Neural cell (in vitro differentiated cells): ENCODE measurements at regions not wholly inside any gene's neighbourhood (a gene's known extent, or its start where the extent isn't known, plus 50 kb on each side); places are given as distances from the start of the nearest gene placed in this dataset.

Experiments used
- H2AFZ ChIP-seq: fragments of 200-600, 300-800 bp; sonication (generic), shearing (Covaris generic); 2 replicates; pipeline ENCODE4 v1.6.0; 2014; ENCODE audit warnings: low read depth, mild to moderate bottlenecking, antibody characterized with exemption, low read length, moderate library complexity
- H3F3A ChIP-seq: fragments of 200-600 bp; shearing (Covaris generic); 2 replicates; pipeline ENCODE4 v1.6.1; 2016; ENCODE audit warnings: mild to moderate bottlenecking, moderate library complexity, mixed read lengths, antibody characterized with exemption, low read length; ENCODE audit not compliant: insufficient read depth, poor library complexity, severe bottlenecking
- H3K27ac ChIP-seq: fragments of 200-600, 300-800 bp; sonication (generic), shearing (Covaris generic); 2 replicates; pipeline ENCODE4 v1.5.1; 2014; ENCODE audit warnings: mild to moderate bottlenecking, low read length, moderate library complexity
- H3K27me3 ChIP-seq: fragments of 300-800, 200-600 bp; sonication (generic), shearing (Covaris generic); 2 replicates; pipeline ENCODE4 v1.6.0; 2014; ENCODE audit warnings: mild to moderate bottlenecking, low read depth, low read length, moderate library complexity; ENCODE audit not compliant: insufficient read depth
- H3K36me3 ChIP-seq: fragments of 300-800, 200-600 bp; sonication (generic), shearing (Covaris generic); 2 replicates; pipeline ENCODE4 v1.5.1; 2014; ENCODE audit warnings: mild to moderate bottlenecking, antibody characterized with exemption, low read length, moderate library complexity; ENCODE audit not compliant: insufficient read depth
- H3K4me2 ChIP-seq: fragments of 300-800, 200-600 bp; sonication (generic), shearing (Covaris generic); 2 replicates; pipeline ENCODE4 v1.6.0; 2014; ENCODE audit warnings: mild to moderate bottlenecking, low read length
- H3K4me3 ChIP-seq: fragments of 300-800, 200-600 bp; sonication (generic), shearing (Covaris generic); 2 replicates; pipeline ENCODE4 v1.5.1; 2014; ENCODE audit warnings: mild to moderate bottlenecking, low read length, moderate library complexity
- H3K79me2 ChIP-seq: fragments of 200-600 bp; shearing (Covaris generic); replicated peaks from 2 replicates; pipeline ENCODE4 v1.6.0; 2014; ENCODE audit warnings: mild to moderate bottlenecking, low read length, moderate library complexity; ENCODE audit not compliant: insufficient read depth
- H3K9ac ChIP-seq: fragments of 300-800, 200-600 bp; sonication (generic), shearing (Covaris generic); 2 replicates; pipeline ENCODE4 v1.6.1; 2016; ENCODE audit warnings: mild to moderate bottlenecking, low read length, mixed read lengths
- H3K9me2 ChIP-seq: fragments of 200-600 bp; shearing (Covaris generic); 2 replicates; pipeline ENCODE4 v1.6.1; 2016; ENCODE audit warnings: mild to moderate bottlenecking, low read length, mixed read lengths; ENCODE audit not compliant: insufficient read depth
- H3K9me3 ChIP-seq: fragments of 200-600, 300-800 bp; sonication (generic), shearing (Covaris generic); 2 replicates; pipeline ENCODE4 v1.6.1; 2016; ENCODE audit warnings: mild to moderate bottlenecking, mixed run types, low read length, moderate library complexity, mixed read lengths
- H4K20me1 ChIP-seq: fragments of 200-600 bp; shearing (Covaris generic); 2 replicates; pipeline ENCODE4 v1.6.1; 2016; ENCODE audit warnings: mild to moderate bottlenecking, mixed run types; ENCODE audit not compliant: insufficient read depth
- EP300 ChIP-seq: fragments of 450-650 bp; conservative IDR thresholded peaks from 2 replicates; pipeline ENCODE4 v1.6.1; 2014; ENCODE audit warnings: antibody characterized with exemption, mild to moderate bottlenecking, moderate library complexity; ENCODE audit not compliant: poor library complexity, severe bottlenecking
- EZH2 ChIP-seq: fragments of 200-600, 300-800 bp; shearing (Covaris generic), sonication (generic); IDR thresholded peaks from 2 replicates; pipeline ENCODE4 v1.6.1; 2014; ENCODE audit warnings: antibody characterized with exemption, low read length, borderline replicate concordance, mild to moderate bottlenecking; ENCODE audit not compliant: insufficient read depth, poor library complexity, severe bottlenecking
- MXI1 ChIP-seq: fragments of 450-650 bp; conservative IDR thresholded peaks from 2 replicates; pipeline ENCODE4 v1.6.1; 2014; ENCODE audit warnings: antibody characterized with exemption, mild to moderate bottlenecking; ENCODE audit not compliant: poor library complexity, severe bottlenecking
- POLR2AphosphoS5 ChIP-seq: IDR thresholded peaks from 2 replicates; pipeline ENCODE4 v1.6.1; 2012
- RAD21 ChIP-seq: fragments of 450-650 bp; conservative IDR thresholded peaks from 2 replicates; pipeline ENCODE4 v1.6.1; 2014; ENCODE audit warnings: antibody characterized with exemption, mild to moderate bottlenecking, moderate library complexity
- SMC3 ChIP-seq: fragments of 450-650 bp; conservative IDR thresholded peaks from 2 replicates; pipeline ENCODE4 v1.6.1; 2014; ENCODE audit warnings: antibody characterized with exemption, mild to moderate bottlenecking, moderate library complexity; ENCODE audit not compliant: poor library complexity
- TAF1 ChIP-seq: IDR thresholded peaks from 2 replicates; pipeline ENCODE4 v1.6.1; 2012; ENCODE audit warnings: low read depth
- TF ChIP-seq, protein P1 (sequence below): fragments of 450-650 bp; IDR thresholded peaks from 2 replicates; pipeline ENCODE4 v1.5.1; 2014; ENCODE audit warnings: antibody characterized with exemption, mild to moderate bottlenecking, moderate library complexity; ENCODE audit not compliant: poor library complexity, severe bottlenecking
- TF ChIP-seq, protein P2 (sequence below): IDR thresholded peaks from 2 replicates; pipeline ENCODE4 v1.6.1; 2012; ENCODE audit warnings: borderline replicate concordance

DNA sequence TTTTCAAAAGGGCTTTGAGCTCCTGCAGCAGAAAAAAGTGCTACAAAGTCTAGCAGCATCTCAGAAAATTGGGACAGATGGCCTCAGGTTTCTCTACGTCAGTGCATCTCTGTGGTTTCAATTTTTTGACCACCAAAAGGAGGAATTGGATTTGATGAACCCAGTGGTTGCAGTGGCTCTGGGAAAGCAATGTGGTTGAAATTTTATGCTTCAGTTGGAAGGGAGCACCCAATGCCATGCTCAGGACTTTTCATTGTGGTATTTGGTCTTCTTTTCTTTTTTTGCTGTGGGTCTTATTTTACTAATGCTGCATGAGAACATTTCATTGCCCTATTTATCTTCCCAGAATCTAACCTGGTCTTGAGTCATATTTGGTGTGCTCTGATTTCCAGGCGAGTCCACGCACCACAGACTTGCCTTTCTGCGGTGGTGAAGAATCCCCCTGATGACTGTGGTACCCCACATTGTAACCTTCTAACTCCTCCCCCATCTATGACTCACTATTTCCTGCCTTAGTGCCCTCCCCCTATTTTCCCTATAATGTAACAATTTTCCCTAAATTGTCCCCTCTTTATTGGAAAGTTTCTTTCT is 56.7 kb downstream of the S1PR1 start:
- Histone ChIP-seq H3K4me3 (no peak overlapping the region), H3K27me3 (no peaks in the 10 kb centered on the region), H3K27ac (no peak overlapping the region), H3K9me2 (no peaks in the 10 kb centered on the region), H4K20me1 (no peaks in the 10 kb centered on the region), H3K4me2 (no peak overlapping the region), H3K36me3 (no peaks in the 10 kb centered on the region), H3F3A (no peaks in the 10 kb centered on the region), H3K79me2 (no peaks in the 10 kb centered on the region), H2AFZ (no peak overlapping the region), H3K9me3 (no peaks in the 10 kb centered on the region), H3K9ac (no peak overlapping the region)
- TF ChIP-seq POLR2AphosphoS5 (no peak), EP300 (no peak), RAD21 (no peak), TAF1 (no peak), MXI1 (no peak), SMC3 (no peak), EZH2 (no peak)
- TF ChIP-seq, protein P1, sequence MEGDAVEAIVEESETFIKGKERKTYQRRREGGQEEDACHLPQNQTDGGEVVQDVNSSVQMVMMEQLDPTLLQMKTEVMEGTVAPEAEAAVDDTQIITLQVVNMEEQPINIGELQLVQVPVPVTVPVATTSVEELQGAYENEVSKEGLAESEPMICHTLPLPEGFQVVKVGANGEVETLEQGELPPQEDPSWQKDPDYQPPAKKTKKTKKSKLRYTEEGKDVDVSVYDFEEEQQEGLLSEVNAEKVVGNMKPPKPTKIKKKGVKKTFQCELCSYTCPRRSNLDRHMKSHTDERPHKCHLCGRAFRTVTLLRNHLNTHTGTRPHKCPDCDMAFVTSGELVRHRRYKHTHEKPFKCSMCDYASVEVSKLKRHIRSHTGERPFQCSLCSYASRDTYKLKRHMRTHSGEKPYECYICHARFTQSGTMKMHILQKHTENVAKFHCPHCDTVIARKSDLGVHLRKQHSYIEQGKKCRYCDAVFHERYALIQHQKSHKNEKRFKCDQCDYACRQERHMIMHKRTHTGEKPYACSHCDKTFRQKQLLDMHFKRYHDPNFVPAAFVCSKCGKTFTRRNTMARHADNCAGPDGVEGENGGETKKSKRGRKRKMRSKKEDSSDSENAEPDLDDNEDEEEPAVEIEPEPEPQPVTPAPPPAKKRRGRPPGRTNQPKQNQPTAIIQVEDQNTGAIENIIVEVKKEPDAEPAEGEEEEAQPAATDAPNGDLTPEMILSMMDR = no peak
- TF ChIP-seq, protein P2, sequence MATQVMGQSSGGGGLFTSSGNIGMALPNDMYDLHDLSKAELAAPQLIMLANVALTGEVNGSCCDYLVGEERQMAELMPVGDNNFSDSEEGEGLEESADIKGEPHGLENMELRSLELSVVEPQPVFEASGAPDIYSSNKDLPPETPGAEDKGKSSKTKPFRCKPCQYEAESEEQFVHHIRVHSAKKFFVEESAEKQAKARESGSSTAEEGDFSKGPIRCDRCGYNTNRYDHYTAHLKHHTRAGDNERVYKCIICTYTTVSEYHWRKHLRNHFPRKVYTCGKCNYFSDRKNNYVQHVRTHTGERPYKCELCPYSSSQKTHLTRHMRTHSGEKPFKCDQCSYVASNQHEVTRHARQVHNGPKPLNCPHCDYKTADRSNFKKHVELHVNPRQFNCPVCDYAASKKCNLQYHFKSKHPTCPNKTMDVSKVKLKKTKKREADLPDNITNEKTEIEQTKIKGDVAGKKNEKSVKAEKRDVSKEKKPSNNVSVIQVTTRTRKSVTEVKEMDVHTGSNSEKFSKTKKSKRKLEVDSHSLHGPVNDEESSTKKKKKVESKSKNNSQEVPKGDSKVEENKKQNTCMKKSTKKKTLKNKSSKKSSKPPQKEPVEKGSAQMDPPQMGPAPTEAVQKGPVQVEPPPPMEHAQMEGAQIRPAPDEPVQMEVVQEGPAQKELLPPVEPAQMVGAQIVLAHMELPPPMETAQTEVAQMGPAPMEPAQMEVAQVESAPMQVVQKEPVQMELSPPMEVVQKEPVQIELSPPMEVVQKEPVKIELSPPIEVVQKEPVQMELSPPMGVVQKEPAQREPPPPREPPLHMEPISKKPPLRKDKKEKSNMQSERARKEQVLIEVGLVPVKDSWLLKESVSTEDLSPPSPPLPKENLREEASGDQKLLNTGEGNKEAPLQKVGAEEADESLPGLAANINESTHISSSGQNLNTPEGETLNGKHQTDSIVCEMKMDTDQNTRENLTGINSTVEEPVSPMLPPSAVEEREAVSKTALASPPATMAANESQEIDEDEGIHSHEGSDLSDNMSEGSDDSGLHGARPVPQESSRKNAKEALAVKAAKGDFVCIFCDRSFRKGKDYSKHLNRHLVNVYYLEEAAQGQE = no peak

DNA sequence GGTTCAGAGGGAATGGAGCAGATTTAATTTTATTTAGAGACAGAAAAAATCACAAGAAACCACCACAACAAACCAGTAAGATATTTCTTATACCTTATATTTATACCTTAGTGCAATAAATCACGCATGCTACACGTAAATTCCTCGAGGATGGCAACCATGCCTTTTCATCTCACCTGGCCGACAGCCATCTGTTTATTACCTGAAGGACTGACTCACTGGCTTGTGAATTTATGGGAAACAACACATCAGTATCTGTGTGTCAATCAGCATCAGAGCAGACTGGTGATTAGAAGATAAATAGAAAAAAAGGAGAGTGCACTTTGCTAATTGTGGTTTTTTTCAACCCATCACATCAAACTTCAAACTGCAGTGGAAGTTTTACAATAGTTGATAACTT is 58.4 kb downstream of the S1PR1 start:
- Histone ChIP-seq H3K9me2 (no peaks in the 10 kb centered on the region), H3K9ac (no peak overlapping the region), H3K36me3 (no peaks in the 10 kb centered on the region), H3F3A (no peaks in the 10 kb centered on the region), H3K4me2 (no peak overlapping the region), H2AFZ (no peak overlapping the region), H3K27me3 (no peaks in the 10 kb centered on the region), H4K20me1 (no peaks in the 10 kb centered on the region), H3K27ac (no peak overlapping the region), H3K9me3 (no peaks in the 10 kb centered on the region), H3K79me2 (no peaks in the 10 kb centered on the region), H3K4me3 (no peak overlapping the region)
- no peak for TF ChIP-seq POLR2AphosphoS5
- no peak for TF ChIP-seq EZH2
- TF ChIP-seq, protein P1 = no peak
- no peak for TF ChIP-seq EP300
- no peak for TF ChIP-seq MXI1
- TF ChIP-seq, protein P2 = no peak
- TF ChIP-seq RAD21 = no peak
- no peak for TF ChIP-seq TAF1
- TF ChIP-seq SMC3 = no peak
